NOMO-1 treated with DMSO at 0.1 percent for 48 hours (cell line): ENCODE measurements at regions not wholly inside any gene's neighbourhood (a gene's known extent, or its start where the extent isn't known, plus 50 kb on each side); places are given as distances from the start of the nearest gene placed in this dataset.

ENCODE experiments used
- DNase-seq: peaks from one replicate; lab custom pipeline; 2025; ENCODE audit not compliant: unreplicated experiment; lab: John Stamatoyannopoulos, UW

- DNase-seq: no peak
Measured at GRCh38 chr18:61949946-61950345, 57.1 kb upstream of the RNF152 start.

- no peak for DNase-seq
Measured at GRCh38 chr18:61948846-61949438, 56.1 kb upstream of the RNF152 start.

- no peak for DNase-seq
Measured at GRCh38 chr18:61948281-61948741, 55.5 kb upstream of the RNF152 start.

GRCh38 chr18:61946449-61946848 lies 53.6 kb upstream of the RNF152 start:
- DNase-seq: no peak

- DNase-seq: no peak
Measured at GRCh38 chr18:61943175-61943964, 50.6 kb upstream of the RNF152 start.
